Upper lobe of left lung (tissue), 4 donors: ENCODE measurements at regions not wholly inside any gene's neighbourhood (a gene's known extent, or its start where the extent isn't known, plus 50 kb on each side); places are given as distances from the start of the nearest gene placed in this dataset.

Source experiments
- CTCF ChIP-seq, 6 experiments: fragments of 450-650 bp in 4 of 6; fragments of 200-600 bp in 2 of 6; sonication (generic) in 2 of 6; IDR thresholded peaks; one replicate each; pipeline ENCODE4 v1.5.1; 2016 to 2019; ENCODE audit warnings: antibody characterized with exemption in 6 of 6
- POLR2A ChIP-seq, 4 donors: fragments of 450-650 bp; IDR thresholded peaks; one replicate each; pipeline ENCODE4 v1.5.1; 2016 to 2017; ENCODE audit warnings: antibody characterized with exemption in 4 of 4, mild to moderate bottlenecking in 2 of 4

- TF ChIP-seq CTCF (IDR thresholded peaks at IDR 0.05) (no peak), POLR2A (IDR thresholded peaks at IDR 0.05) (no peak)
These were observed 55.2 kb upstream of the IL12B start for GRCh38 chr5:159385536-159385935.
